ENCODE measurements at regions not wholly inside any gene's neighbourhood (a gene's known extent, or its start where the extent isn't known, plus 50 kb on each side); places are given as distances from the start of the nearest gene placed in this dataset.
A peak's percentile ranks its signal among the peaks of the same experiment; 100 is the strongest.
"Not testable (repeated sequence)": the region's sequence is repeated elsewhere in the genome, so short reads cannot be mapped to it uniquely, and the experiment has no call there.

DNA sequence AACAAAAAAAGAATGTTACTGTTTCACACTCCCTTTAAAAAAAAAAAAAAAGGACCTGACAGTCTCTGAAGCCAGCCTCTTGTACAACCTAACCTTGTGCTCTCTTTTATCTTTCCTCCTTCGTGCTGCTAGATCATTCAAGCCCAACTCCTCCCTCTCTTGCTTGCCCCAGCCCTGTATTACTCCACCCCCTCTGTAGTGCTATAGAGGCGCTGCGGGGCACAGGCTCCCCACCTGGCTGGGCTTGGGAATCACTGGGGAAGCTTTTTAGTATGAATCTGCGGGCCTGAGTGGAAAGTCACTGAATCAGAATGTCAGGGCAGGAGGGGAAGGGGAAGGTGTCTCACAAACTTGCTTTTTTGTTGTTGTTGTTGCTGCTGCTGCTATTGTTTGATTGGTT, 383.7 kb upstream of the CAMK1G start:
- no peak overlapping the region for H2AFZ ChIP-seq
- H3K27ac ChIP-seq (ENCODE audit: low read depth) = peak overlapping the region; percentile 46; the same call in 1 of the 2 replicates
- no peak overlapping the region for H3K4me3 ChIP-seq
- peak overlapping the region; percentile 55 for H3K4me2 ChIP-seq
- Mint-ChIP-seq H3K36me3 (ENCODE audit: low read depth) (peaks cover 29% of the 10 kb centered on the region), H3K27ac (peak overlapping the region; percentile 90), H3K27me3 (ENCODE audit: insufficient read depth, low read depth, poor library complexity) (peaks cover 3% of the 10 kb centered on the region), H3K4me1 (peaks cover 40% of the 10 kb centered on the region), H3K9me3 (peaks cover 27% of the 10 kb centered on the region), H3K4me3 (peak overlapping the region; percentile 17; the same call in 2 of the 3 replicates)
- H3K79me2 ChIP-seq (replicated peaks; ENCODE audit: insufficient read depth) = no peaks in the 10 kb centered on the region
- ATAC-seq (peak; percentile 98), DNase-seq (ENCODE audit: low spot score) (peak; percentile 88)
- H3K4me1 ChIP-seq (ENCODE audit: insufficient read depth) = peaks cover 26% of the 10 kb centered on the region
- no peak for TF ChIP-seq ZNF331 (CRISPR knock-in tag; IDR thresholded peaks at IDR 0.05; ENCODE audit: low read depth)
- TF ChIP-seq, protein P1, sequence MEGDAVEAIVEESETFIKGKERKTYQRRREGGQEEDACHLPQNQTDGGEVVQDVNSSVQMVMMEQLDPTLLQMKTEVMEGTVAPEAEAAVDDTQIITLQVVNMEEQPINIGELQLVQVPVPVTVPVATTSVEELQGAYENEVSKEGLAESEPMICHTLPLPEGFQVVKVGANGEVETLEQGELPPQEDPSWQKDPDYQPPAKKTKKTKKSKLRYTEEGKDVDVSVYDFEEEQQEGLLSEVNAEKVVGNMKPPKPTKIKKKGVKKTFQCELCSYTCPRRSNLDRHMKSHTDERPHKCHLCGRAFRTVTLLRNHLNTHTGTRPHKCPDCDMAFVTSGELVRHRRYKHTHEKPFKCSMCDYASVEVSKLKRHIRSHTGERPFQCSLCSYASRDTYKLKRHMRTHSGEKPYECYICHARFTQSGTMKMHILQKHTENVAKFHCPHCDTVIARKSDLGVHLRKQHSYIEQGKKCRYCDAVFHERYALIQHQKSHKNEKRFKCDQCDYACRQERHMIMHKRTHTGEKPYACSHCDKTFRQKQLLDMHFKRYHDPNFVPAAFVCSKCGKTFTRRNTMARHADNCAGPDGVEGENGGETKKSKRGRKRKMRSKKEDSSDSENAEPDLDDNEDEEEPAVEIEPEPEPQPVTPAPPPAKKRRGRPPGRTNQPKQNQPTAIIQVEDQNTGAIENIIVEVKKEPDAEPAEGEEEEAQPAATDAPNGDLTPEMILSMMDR (conservative IDR thresholded peaks at IDR 0.05; ENCODE audit: low read depth in 2 of 2) = peak; percentile 16 to 31; a peak in 3 of 4 replicates
- H3K36me3 ChIP-seq (ENCODE audit: insufficient read depth) = peaks cover 3% of the 10 kb centered on the region; the same call in 1 of the 2 replicates
- H3K9me2 ChIP-seq (ENCODE audit: insufficient read depth) = no peaks in the 10 kb centered on the region
- H3F3A ChIP-seq (replicated peaks; ENCODE audit: low read depth) = no peaks in the 10 kb centered on the region
- H4K20me1 ChIP-seq (replicated peaks; ENCODE audit: insufficient read depth) = no peaks in the 10 kb centered on the region
- H3K27me3 ChIP-seq (ENCODE audit: insufficient read depth) = no peaks in the 10 kb centered on the region

DNA sequence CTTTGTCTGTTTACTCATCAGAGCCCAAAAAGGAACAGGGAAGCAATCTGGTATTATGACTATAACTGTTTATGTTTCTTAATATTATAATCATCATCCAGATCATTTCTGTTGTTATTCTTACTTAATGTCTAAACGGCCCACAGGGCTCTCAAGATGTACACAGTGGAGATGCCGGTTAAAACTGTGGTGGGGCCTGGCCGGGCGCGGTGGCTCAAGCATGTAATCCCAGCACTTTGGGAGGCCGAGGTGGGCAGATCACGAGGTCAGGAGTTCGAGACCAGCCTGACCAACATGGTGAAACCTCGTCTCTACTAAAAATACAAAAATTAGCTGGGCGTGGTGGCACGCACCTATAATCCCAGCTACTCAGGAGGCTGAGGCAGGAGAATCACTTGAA, 381.2 kb upstream of the CAMK1G start:
- H3K27me3 ChIP-seq (ENCODE audit: insufficient read depth); H2AFZ ChIP-seq; ATAC-seq; H3K9me3 Mint-ChIP-seq; H3K27ac Mint-ChIP-seq; H3K36me3 ChIP-seq (ENCODE audit: insufficient read depth); DNase-seq (ENCODE audit: low spot score); H4K20me1 ChIP-seq (replicated peaks; ENCODE audit: insufficient read depth); H3K9me2 ChIP-seq (ENCODE audit: insufficient read depth); H3K27me3 Mint-ChIP-seq (ENCODE audit: insufficient read depth, low read depth, poor library complexity); H3K4me3 ChIP-seq; H3K36me3 Mint-ChIP-seq (ENCODE audit: low read depth); H3K4me3 Mint-ChIP-seq; H3F3A ChIP-seq (replicated peaks; ENCODE audit: low read depth); H3K27ac ChIP-seq (ENCODE audit: low read depth); H3K79me2 ChIP-seq (replicated peaks; ENCODE audit: insufficient read depth); H3K4me2 ChIP-seq: not testable (repeated sequence)
- peaks cover 30% of the 10 kb centered on the region for H3K4me1 ChIP-seq (ENCODE audit: insufficient read depth)
- peaks cover 43% of the 10 kb centered on the region for H3K4me1 Mint-ChIP-seq

GRCh38 chr1:209202830-209203532, 380.5 kb upstream of the CAMK1G start:
- peaks cover 45% of the 10 kb centered on the region for H3K4me1 Mint-ChIP-seq
- H3K4me2 ChIP-seq = no peak overlapping the region
- no peaks in the 10 kb centered on the region for H3K9me3 Mint-ChIP-seq
- H3K4me1 ChIP-seq (ENCODE audit: insufficient read depth) = peaks cover 31% of the 10 kb centered on the region
- TF ChIP-seq ETS1 (IDR thresholded peaks at IDR 0.05) = no peak
- TF ChIP-seq, protein P1 (conservative IDR thresholded peaks at IDR 0.05; ENCODE audit: low read depth in 2 of 2) = peak; percentile 80 to 87
- no peak for TF ChIP-seq REST (IDR thresholded peaks at IDR 0.05; ENCODE audit: unreplicated experiment)
- no peak for TF ChIP-seq JUNB (IDR thresholded peaks at IDR 0.05; ENCODE audit: unreplicated experiment)
- no peak overlapping the region for H3K27ac Mint-ChIP-seq
- peaks cover 5% of the 10 kb centered on the region; the same call in 1 of the 3 replicates for H3K36me3 Mint-ChIP-seq (ENCODE audit: low read depth)
- no peaks in the 10 kb centered on the region for H3K9me2 ChIP-seq (ENCODE audit: insufficient read depth)
- H2AFZ ChIP-seq = no peak overlapping the region
- H3K27me3 Mint-ChIP-seq (ENCODE audit: insufficient read depth, low read depth, poor library complexity) = peaks cover 3% of the 10 kb centered on the region
- H3K79me2 ChIP-seq (replicated peaks; ENCODE audit: insufficient read depth) = no peaks in the 10 kb centered on the region
- H3K4me3 Mint-ChIP-seq = no peak overlapping the region
- H3K27me3 ChIP-seq (ENCODE audit: insufficient read depth) = peaks cover 1% of the 10 kb centered on the region; the same call in 1 of the 2 replicates
- no peak for ATAC-seq
- no peaks in the 10 kb centered on the region for H3F3A ChIP-seq (replicated peaks; ENCODE audit: low read depth)
- H4K20me1 ChIP-seq (replicated peaks; ENCODE audit: insufficient read depth) = no peaks in the 10 kb centered on the region
- no peak overlapping the region for H3K27ac ChIP-seq (ENCODE audit: low read depth)
- no peaks in the 10 kb centered on the region for H3K36me3 ChIP-seq (ENCODE audit: insufficient read depth)
- H3K4me3 ChIP-seq = no peak overlapping the region
- DNase-seq (ENCODE audit: low spot score) = peak; percentile 55

All from GM23338 (cell line).